ENCODE measurements at regions not wholly inside any gene's neighbourhood (a gene's known extent, or its start where the extent isn't known, plus 50 kb on each side); places are given as distances from the start of the nearest gene placed in this dataset.

GRCh38 chr2:11030036-11030435 lies 118.3 kb downstream of the KCNF1 start:
- no peak overlapping the region for H3K27ac ChIP-seq
- TF ChIP-seq CTCF (IDR thresholded peaks at IDR 0.05) (no peak), ZFX (IDR thresholded peaks at IDR 0.05; ENCODE audit: borderline replicate concordance) (no peak)

- TF ChIP-seq ZFX (IDR thresholded peaks at IDR 0.05; ENCODE audit: borderline replicate concordance) (no peak), CTCF (IDR thresholded peaks at IDR 0.05) (no peak)
- H3K27ac ChIP-seq: no peak overlapping the region
Measured at GRCh38 chr2:11030909-11031308, 119.2 kb downstream of the KCNF1 start.

- no peak overlapping the region for H3K27ac ChIP-seq
- no peak for TF ChIP-seq CTCF (IDR thresholded peaks at IDR 0.05)
- TF ChIP-seq ZFX (IDR thresholded peaks at IDR 0.05; ENCODE audit: borderline replicate concordance): no peak
Measured at GRCh38 chr2:11031876-11032275, 120.1 kb downstream of the KCNF1 start.

GRCh38 chr2:11032396-11032795 lies 120.7 kb downstream of the KCNF1 start:
- no peak overlapping the region for H3K27ac ChIP-seq
- no peak for TF ChIP-seq CTCF (IDR thresholded peaks at IDR 0.05)
- no peak for TF ChIP-seq ZFX (IDR thresholded peaks at IDR 0.05; ENCODE audit: borderline replicate concordance)

- H3K27ac ChIP-seq: no peak overlapping the region
- no peak for TF ChIP-seq CTCF (IDR thresholded peaks at IDR 0.05)
- TF ChIP-seq ZFX (IDR thresholded peaks at IDR 0.05; ENCODE audit: borderline replicate concordance): no peak
Measured at GRCh38 chr2:11033114-11033513, 121.4 kb downstream of the KCNF1 start.

- H3K27ac ChIP-seq: no peak overlapping the region
- TF ChIP-seq CTCF (IDR thresholded peaks at IDR 0.05): no peak
- no peak for TF ChIP-seq ZFX (IDR thresholded peaks at IDR 0.05; ENCODE audit: borderline replicate concordance)
Measured at GRCh38 chr2:11038641-11039040, 116.6 kb upstream of the SLC66A3 start.

- TF ChIP-seq CTCF (IDR thresholded peaks at IDR 0.05) (no peak), ZFX (IDR thresholded peaks at IDR 0.05; ENCODE audit: borderline replicate concordance) (no peak)
- no peak overlapping the region for H3K27ac ChIP-seq
Measured at GRCh38 chr2:11040992-11041391, 114.3 kb upstream of the SLC66A3 start.
